SHP77 (cell line): ENCODE measurements at regions not wholly inside any gene's neighbourhood (a gene's known extent, or its start where the extent isn't known, plus 50 kb on each side); places are given as distances from the start of the nearest gene placed in this dataset.
"Not testable (repeated sequence)": the region's sequence is repeated elsewhere in the genome, so short reads cannot be mapped to it uniquely, and the experiment has no call there.

ENCODE experiments used
- DNase-seq, 2 experiments: peaks; one replicate each; lab custom pipeline; 2025; lab: John Stamatoyannopoulos, UW

GRCh38 chr1:66424530-66424929 is 109.4 kb upstream of the SGIP1 start:
- not testable (repeated sequence) for DNase-seq

- DNase-seq: no peak
Observed at GRCh38 chr1:66426239-66426853, 107.6 kb upstream of the SGIP1 start.

GRCh38 chr1:66430815-66431214 is 103.1 kb upstream of the SGIP1 start:
- not testable (repeated sequence) for DNase-seq

GRCh38 chr1:66431999-66432398 is 102.0 kb upstream of the SGIP1 start:
- no peak for DNase-seq

GRCh38 chr1:66433611-66434010 is 100.3 kb upstream of the SGIP1 start:
- no peak for DNase-seq

- no peak for DNase-seq
Observed at GRCh38 chr1:66434096-66434495, 99.9 kb upstream of the SGIP1 start.

GRCh38 chr1:66435541-66435940 is 98.4 kb upstream of the SGIP1 start:
- DNase-seq: no peak

GRCh38 chr1:66436378-66437135 is 97.4 kb upstream of the SGIP1 start:
- peak in 1 of 2 experiments; percentile 7 for DNase-seq

- DNase-seq: no peak
Observed at GRCh38 chr1:66437136-66437401, 96.9 kb upstream of the SGIP1 start.

- no peak for DNase-seq
Observed at GRCh38 chr1:66438062-66438461, 95.9 kb upstream of the SGIP1 start.

GRCh38 chr1:66438501-66438900 is 95.5 kb upstream of the SGIP1 start:
- no peak for DNase-seq

GRCh38 chr1:66439031-66439740 is 94.8 kb upstream of the SGIP1 start:
- no peak for DNase-seq

GRCh38 chr1:66443793-66444192 is 90.2 kb upstream of the SGIP1 start:
- no peak for DNase-seq

- peak in 1 of 2 experiments; percentile 13 for DNase-seq
Observed at GRCh38 chr1:66444438-66445265, 89.3 kb upstream of the SGIP1 start.

- DNase-seq: peak in 1 of 2 experiments; percentile 41
Observed at GRCh38 chr1:66445492-66446181, 88.3 kb upstream of the SGIP1 start.

- DNase-seq: peak; percentile 37 to 72
Observed at GRCh38 chr1:66446261-66447001, 87.5 kb upstream of the SGIP1 start.

GRCh38 chr1:66450043-66450514 is 83.9 kb upstream of the SGIP1 start:
- no peak for DNase-seq

- DNase-seq: no peak
Observed at GRCh38 chr1:66450847-66451246, 83.1 kb upstream of the SGIP1 start.

- no peak for DNase-seq
Observed at GRCh38 chr1:66452162-66452561, 81.8 kb upstream of the SGIP1 start.

- no peak for DNase-seq
Observed at GRCh38 chr1:66452982-66453381, 81.0 kb upstream of the SGIP1 start.

GRCh38 chr1:66455446-66455845 is 78.5 kb upstream of the SGIP1 start:
- no peak for DNase-seq
